Esophagus muscularis mucosa (tissue), 3 donors: ENCODE measurements at regions not wholly inside any gene's neighbourhood (a gene's known extent, or its start where the extent isn't known, plus 50 kb on each side); places are given as distances from the start of the nearest gene placed in this dataset.

Experiments
- CTCF ChIP-seq, 3 experiments: fragments of 200-600 bp in 2 of 3; fragments of 450-650 bp in 1 of 3; sonication (generic) in 2 of 3; IDR thresholded peaks; one replicate each; pipeline ENCODE4 v1.5.1; 2017 to 2019; ENCODE audit warnings: antibody characterized with exemption in 3 of 3, mild to moderate bottlenecking in 2 of 3, moderate library complexity in 1 of 3
- POLR2AphosphoS5 ChIP-seq, 2 donors: sonication (generic); formaldehyde crosslinking; IDR thresholded peaks; one replicate each; pipeline ENCODE4 v1.6.1; 2017; ENCODE audit warnings: antibody characterized with exemption in 2 of 2

- TF ChIP-seq CTCF (IDR thresholded peaks at IDR 0.05) (no peak), POLR2AphosphoS5 (IDR thresholded peaks at IDR 0.05) (no peak)
Observed at GRCh38 chr11:27279460-27279859, 83.6 kb downstream of the CCDC34 start.
